ENCODE measurements at regions not wholly inside any gene's neighbourhood (a gene's known extent, or its start where the extent isn't known, plus 50 kb on each side); places are given as distances from the start of the nearest gene placed in this dataset.
"Not testable (repeated sequence)": the region's sequence is repeated elsewhere in the genome, so short reads cannot be mapped to it uniquely, and the experiment has no call there.

GRCh38 chr4:94015956-94016355 lies 187.4 kb downstream of the ATOH1 start:
- DNase-seq: no peak

GRCh38 chr4:94032754-94033153 lies 174.9 kb upstream of the SMARCAD1 start:
- no peak for DNase-seq

DNA sequence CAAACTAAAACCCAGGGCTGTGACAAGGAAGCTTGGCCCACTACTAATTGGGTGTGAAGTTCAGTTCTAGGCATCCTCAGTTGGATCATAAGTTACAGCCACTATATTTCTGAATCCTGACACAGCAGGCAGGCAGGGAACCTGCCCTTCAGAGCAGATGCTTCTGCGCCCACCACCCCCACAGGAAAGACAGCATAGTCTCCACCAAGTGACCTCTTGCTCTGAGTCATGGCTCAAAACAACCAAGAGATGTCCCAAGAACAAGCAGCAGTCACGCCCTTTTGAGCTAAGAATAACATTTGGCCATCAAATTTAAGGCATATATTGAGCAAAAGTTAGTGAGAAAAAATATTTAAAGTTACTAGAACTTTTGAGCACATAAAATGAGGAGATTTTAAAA lies 170.7 kb upstream of the SMARCAD1 start:
- no peak for DNase-seq

DNA sequence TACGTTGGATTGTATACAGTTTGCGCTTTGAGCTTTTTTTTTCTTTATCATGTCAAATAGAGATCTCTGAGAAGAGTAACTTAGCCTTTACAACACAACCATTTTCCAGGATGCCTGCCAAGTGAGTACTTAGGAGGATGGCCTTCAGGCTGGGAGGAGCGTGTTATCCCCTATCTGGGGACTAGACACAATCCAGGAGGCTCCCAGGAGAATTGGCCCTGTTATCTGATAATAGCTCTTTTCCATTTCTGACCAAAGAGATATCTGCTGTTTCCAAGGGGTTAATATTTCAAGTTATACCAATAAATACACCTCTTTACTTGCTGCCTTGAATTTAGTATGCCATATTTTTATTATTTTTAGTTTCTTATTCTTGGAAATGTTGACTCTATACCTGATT lies 169.5 kb upstream of the SMARCAD1 start:
- DNase-seq: no peak

DNA sequence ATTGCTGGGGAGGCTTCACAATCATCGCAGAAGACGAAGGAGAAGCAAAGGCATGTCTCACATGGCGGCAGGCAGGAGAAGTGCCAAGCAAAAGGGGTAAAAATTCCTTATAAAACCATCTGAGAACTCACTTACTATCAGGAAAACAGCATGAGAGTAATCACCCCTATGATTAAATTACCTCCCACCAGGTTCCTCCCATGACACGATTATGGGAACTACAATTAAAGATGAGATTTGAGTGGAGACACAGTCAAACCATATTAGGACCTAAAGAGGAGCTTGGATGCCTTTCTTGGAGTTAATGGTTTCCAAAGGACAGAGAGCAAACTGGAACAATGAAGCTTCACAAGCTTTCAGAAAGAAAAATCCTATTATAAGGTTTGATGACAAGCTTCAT lies 168.4 kb upstream of the SMARCAD1 start:
- DNase-seq: no peak

DNA sequence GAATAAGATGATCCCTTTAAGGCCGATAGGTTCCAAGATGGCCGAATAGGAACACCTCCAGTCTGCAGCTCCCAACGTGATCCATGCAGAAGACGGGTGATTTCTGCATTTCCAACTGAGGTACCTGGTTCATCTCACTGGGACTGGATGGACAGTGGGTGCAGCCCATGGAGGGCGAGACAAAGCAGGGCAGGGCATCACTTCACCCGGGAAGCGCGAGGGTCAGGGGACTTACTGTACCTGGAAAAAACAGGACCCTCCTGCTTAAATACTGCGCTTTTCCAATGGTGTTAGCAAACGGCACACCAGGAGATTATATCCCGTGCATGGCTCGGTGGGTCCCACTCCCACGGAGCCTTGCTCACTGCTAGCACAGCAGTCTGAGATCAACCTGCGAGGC lies 163.2 kb upstream of the SMARCAD1 start:
- not testable (repeated sequence) for DNase-seq

DNA sequence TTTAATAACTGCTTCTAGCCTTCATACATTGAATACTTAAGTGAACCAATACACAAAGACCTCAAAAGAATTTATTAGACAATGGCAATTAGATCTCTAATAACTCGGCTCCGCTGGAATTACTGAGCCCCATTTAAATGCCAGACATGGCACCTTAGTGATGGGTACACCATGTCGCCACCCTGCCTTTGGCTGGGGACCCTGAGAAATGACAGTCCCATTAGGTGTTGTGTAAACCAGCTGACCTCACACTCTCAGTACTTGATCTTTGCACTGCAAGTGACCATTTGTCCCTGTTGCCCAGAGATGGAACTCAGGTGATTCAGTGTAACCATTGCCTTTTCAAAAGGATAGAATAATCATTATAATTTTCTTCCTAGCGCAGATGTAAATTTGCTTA lies 144.6 kb upstream of the SMARCAD1 start:
- no peak for DNase-seq

GRCh38 chr4:94068753-94069719 lies 138.6 kb upstream of the SMARCAD1 start:
- DNase-seq: no peak

GRCh38 chr4:94076498-94076897 lies 131.2 kb upstream of the SMARCAD1 start:
- DNase-seq: no peak

- no peak for DNase-seq
Observed at GRCh38 chr4:94084155-94084554, 123.5 kb upstream of the SMARCAD1 start.

GRCh38 chr4:94099141-94099540 lies 108.5 kb upstream of the SMARCAD1 start:
- not testable (repeated sequence) for DNase-seq

- no peak for DNase-seq
Observed at GRCh38 chr4:94112644-94113043, 95.0 kb upstream of the SMARCAD1 start.

GRCh38 chr4:94115687-94116086 lies 92.0 kb upstream of the SMARCAD1 start:
- no peak for DNase-seq

DNA sequence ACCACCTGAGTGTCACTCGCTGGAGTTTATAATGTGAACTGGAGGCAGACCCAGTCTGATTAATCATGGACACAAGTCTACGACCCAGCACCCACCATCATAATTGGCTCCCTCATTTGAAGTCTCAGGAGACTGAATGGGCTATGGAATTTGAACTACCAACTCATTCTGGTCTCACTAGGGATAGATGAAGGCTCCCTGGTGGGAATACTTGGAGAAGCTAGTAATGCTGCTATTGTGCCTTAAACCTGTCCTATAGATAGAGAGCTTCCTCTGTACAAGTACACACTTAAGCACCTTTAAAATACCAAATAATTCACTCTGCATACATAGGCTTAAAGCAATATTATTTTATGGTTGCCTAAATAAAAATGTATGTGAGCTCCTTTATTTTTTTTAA lies 90.8 kb upstream of the SMARCAD1 start:
- no peak for DNase-seq

GRCh38 chr4:94126669-94127068 lies 81.0 kb upstream of the SMARCAD1 start:
- no peak for DNase-seq

- DNase-seq: peak in 1 of 2 donors; percentile 1
Observed at GRCh38 chr4:94127707-94128328, 79.8 kb upstream of the SMARCAD1 start.

DNA sequence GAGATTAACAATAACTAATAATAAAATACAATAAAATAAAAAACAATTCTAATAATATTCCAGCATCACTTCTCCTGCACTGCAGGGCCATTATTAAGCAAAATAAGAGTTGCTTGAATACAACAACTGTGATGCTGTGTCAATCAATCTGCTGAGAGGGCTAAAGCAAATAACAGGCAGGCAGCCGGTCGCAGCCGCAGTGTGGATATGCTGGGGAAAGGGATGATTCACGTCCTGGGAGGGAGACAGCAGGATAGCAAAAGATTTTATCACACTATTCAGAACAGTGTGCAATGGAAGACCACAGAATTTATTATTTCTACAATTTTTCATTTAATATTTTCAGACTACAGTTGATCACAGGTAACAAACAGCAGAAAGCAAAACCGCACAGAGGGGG lies 76.5 kb upstream of the SMARCAD1 start:
- no peak for DNase-seq

DNA sequence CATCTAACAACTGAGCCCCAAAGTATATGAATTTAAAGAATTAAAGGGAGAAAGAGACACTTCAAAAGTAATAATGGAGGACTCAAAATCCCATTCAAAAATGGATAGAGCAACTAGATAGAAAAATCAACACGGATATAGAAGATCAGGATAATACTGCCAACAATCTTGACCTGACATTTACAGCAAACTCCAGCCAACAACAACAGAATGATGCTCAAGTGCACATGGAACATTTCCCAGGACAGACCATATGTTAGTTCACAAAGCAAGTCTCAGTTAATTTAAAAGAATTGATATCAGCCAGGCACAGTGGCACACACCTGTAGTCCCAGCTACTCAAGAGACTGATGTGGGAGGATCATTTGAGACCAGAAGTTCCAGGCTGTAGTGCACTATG lies 72.0 kb upstream of the SMARCAD1 start:
- DNase-seq: no peak

DNA sequence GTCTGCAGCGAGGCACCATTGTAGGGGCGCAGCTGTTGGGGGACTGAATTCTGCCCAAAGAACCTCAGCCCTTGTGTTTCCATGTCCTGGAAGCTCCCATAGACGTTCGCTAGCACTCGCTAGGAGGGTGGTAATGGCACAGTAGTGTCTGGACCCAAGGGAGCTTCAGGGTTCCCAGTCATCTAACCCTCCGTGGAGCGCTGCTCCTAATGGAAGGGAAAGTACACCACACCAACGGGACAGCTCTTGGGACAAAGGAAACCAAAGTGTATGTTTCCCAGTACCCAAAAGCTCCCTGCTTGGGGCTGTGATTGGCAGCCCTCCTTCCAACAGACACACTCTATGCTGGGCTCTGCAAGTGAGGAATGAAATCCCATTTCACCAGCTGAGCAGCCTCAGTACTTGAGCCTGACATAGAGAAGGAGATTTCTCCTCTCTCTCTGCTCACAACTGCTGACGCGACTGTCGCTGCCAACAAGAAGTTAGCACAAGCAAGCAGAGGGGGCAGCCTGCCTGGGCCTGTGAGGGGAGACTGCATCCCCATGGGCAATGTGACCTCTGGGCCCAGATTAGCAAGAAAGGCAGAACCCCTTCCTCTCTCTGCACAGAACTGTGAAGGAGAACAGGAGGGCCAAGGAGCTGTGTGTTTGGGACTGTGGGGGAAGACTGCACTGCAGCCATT lies 67.6 kb upstream of the SMARCAD1 start:
- DNase-seq: no peak

- DNase-seq: no peak
Observed at GRCh38 chr4:94141001-94141400, 66.7 kb upstream of the SMARCAD1 start.

DNA sequence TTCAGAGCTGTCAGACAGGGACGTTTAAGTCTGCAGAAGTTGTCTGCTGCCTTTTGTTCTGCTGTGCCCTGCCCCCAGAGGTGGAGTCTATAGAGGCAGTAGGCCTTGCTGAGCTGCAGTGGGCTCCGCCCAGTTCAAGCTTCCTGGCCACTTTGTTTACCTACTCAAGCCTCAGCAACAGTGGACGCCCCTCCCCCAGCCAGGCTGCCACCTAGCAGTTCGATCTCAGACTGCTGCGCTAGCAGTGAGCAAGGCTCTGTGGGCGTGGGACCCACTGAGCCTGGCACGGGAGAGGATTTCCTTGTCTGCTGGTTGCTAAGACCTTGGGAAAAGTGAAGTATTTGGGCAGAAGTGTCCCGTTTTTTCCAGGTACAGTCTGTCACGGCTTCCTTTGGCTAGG lies 59.6 kb upstream of the SMARCAD1 start:
- DNase-seq: not testable (repeated sequence)

DNA sequence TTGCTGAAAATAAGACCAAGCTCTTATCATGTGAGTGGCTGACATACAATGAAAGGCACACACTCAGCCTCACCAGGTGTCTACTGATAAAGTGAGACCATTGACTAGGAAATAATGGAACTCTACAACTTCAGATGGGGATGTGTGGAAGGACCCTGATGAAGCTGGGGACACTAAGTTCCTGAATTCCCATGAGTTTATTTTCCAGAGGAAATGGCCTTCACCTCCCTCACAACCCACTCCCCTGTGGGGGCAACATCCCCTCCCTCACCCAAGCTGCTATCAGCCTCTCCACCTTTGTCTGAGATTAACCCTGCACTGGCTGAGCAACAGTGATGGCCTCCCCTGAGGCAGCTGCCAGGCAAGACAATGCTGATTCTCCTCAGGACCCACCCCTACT lies 55.2 kb upstream of the SMARCAD1 start:
- DNase-seq: no peak

GRCh38 chr4:94155404-94155803 lies 52.3 kb upstream of the SMARCAD1 start:
- not testable (repeated sequence) for DNase-seq

DNA sequence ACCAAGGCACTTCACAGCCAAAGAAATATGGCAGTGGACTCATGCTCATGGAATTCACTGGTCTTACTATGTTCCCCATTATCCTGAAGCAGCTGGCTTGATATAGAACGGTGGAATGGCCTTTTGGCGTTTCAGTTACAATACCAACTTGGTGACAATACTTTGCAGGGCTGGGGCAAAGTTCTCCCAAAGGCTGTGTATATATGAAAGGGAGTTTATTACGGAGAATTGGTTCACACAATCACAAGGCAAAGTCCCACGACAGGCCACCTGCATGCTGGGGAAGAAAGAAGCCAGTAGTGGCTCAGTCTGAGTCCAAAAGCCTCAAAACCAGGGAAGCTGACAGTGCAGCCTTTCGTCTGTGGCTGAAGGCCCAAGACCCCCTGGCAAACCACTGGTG lies 50.8 kb upstream of the SMARCAD1 start:
- DNase-seq: no peak

Data from CD4-positive, alpha-beta T cell treated with Interleukin-4 for 1 hour (primary cell).